ENCODE measurements at regions not wholly inside any gene's neighbourhood (a gene's known extent, or its start where the extent isn't known, plus 50 kb on each side); places are given as distances from the start of the nearest gene placed in this dataset.

- no peaks in the 10 kb centered on the region for H4K20me1 ChIP-seq (ENCODE audit: control insufficient read depth, insufficient read depth)
- in situ Hi-C loops (cut with MboI) (no loop called here), intact Hi-C loops (cut with micrococcal nuclease; ENCODE audit: unreplicated experiment) (no loop called here)
- no peak overlapping the region for H3K4me3 ChIP-seq
- ChIA-PET RAD21 (ENCODE audit: unreplicated experiment) (no interaction called here), POLR2A (no interaction called here), CTCF (interaction anchor here (0.5 kb wide), 1 partner anchor 9 kb away, joined by 3 read pairs; no protein-coding TSS in a partner anchor), SMC1A (ENCODE audit: uncharacterized antibody, unreplicated experiment) (no interaction called here)
- H3K9ac ChIP-seq (ENCODE audit: control insufficient read depth, insufficient read depth, low read length), result no peak overlapping the region
- H3K27ac ChIP-seq (ENCODE audit: control insufficient read depth, insufficient read depth), result no peak overlapping the region
- no peaks in the 10 kb centered on the region for H3K4me1 ChIP-seq (ENCODE audit: control insufficient read depth, insufficient read depth, low read length)
- TF ChIP-seq SIN3A (IDR thresholded peaks at IDR 0.05; ENCODE audit: low read depth, low read length) (no peak), ZBTB11 (CRISPR knock-in tag; IDR thresholded peaks at IDR 0.05) (no peak), TBL1XR1 (IDR thresholded peaks at IDR 0.05; ENCODE audit: low read depth, low read length) (no peak), IRF3 (IDR thresholded peaks at IDR 0.05) (no peak), RUNX3 (IDR thresholded peaks at IDR 0.05; ENCODE audit: low read length) (no peak)
- DNase-seq (ENCODE audit: low read depth, low spot score) (no peak), ATAC-seq (no peak), FAIRE-seq (no peak)
- no peak overlapping the region for H2AFZ ChIP-seq (ENCODE audit: control insufficient read depth, low read depth, low read length)
- no peaks in the 10 kb centered on the region for H3K9me3 ChIP-seq (replicated peaks; ENCODE audit: control insufficient read depth, insufficient read depth, low read length)
- H3K27me3 ChIP-seq (replicated peaks in 1 of 2; ENCODE audit: control insufficient read depth in 2 of 2, insufficient read depth in 2 of 2, low read length in 1 of 2), result no peaks in the 10 kb centered on the region
- H3K36me3 ChIP-seq (ENCODE audit: control insufficient read depth in 2 of 2, insufficient read depth in 2 of 2, low read length in 1 of 2), result no peaks in the 10 kb centered on the region
- WGBS (ENCODE audit: insufficient coverage, insufficient replicate concordance, low lambda C conversion rate, missing lambda C conversion rate), result 25% methylated on average over 3 of the region's 3 CpGs
- BruUV-seq (replicated peaks), result no TSS peak
- no peaks in the 10 kb centered on the region for H3K79me2 ChIP-seq (ENCODE audit: control insufficient read depth, insufficient read depth, low read length)
- H3K4me2 ChIP-seq (ENCODE audit: control insufficient read depth, insufficient read depth), result no peak overlapping the region
Measured at GRCh38 chr2:236434593-236434992, 135.0 kb upstream of the ACKR3 start.
